GM18517 (cell line): ENCODE measurements at regions not wholly inside any gene's neighbourhood (a gene's known extent, or its start where the extent isn't known, plus 50 kb on each side); places are given as distances from the start of the nearest gene placed in this dataset.
"Not testable (repeated sequence)": the region's sequence is repeated elsewhere in the genome, so short reads cannot be mapped to it uniquely, and the experiment has no call there.

Experiments used
- ATAC-seq: cut with Tn5 transposase; IDR thresholded peaks from one replicate; pipeline ENCODE4 v1.9.1; 2021; ENCODE audit warnings: mild to moderate bottlenecking, moderate library complexity; ENCODE audit not compliant: unreplicated experiment

- no peak for ATAC-seq
These were observed 86.2 kb downstream of the PSAT1 start for GRCh38 chr9:78383130-78383529.

DNA sequence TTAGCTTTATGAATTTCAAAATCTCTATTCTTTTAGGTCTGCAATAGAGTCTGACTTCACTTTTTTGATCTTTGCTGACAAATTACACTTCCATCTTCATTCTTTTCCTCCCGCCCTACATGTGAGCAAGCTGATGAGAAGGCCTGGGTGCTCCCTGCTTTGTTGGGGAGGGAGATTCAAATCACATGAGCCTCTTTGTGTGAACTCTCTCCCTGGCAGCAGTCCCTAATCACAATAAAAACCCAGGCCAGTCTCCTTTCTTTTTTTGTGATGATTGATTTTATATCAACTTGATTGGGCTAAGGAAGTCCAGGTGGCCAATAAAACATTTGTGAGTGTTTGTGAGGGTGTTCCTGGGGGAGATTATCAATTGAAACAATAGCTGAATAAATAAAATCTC lies 89.4 kb downstream of the PSAT1 start:
- no peak for ATAC-seq

DNA sequence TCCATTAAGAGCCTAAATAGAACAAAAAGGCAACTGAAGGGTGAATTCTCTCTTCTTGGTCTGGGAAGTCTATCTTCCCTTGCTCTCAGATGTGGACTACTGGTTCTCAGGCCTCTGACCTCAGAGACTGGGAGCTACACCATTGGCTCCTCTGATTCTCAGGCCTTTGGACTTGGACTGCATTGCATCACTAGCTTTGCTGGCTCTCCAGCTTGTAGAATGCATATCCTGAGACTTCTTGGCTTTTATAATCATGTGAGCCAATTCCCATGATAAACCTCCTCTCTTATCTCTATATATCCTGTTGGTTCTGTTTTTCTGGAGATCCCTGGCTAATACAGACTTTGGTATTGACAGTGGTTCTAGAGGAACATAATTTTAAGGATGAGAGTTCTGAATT lies 89.8 kb downstream of the PSAT1 start:
- no peak for ATAC-seq

DNA sequence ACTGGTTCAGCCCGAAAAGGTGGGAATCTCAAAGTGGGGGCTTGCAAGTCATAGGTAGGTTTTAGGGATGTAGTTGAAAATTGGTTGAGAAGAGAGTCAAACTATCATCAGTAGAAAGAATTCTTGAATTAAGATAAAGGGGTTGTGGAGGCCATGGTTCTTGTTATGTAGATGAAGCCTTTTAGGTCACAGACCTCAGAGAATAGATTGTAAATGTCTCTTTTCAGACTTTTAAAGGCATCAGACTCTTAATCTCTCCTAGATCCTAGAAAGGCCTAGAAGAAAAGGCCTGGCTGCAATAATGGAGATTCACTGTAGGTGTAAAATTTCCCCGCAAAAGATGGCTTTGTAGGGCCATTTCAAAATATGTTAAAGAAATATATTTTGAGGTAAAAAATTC lies 96.4 kb downstream of the PSAT1 start:
- no peak for ATAC-seq

DNA sequence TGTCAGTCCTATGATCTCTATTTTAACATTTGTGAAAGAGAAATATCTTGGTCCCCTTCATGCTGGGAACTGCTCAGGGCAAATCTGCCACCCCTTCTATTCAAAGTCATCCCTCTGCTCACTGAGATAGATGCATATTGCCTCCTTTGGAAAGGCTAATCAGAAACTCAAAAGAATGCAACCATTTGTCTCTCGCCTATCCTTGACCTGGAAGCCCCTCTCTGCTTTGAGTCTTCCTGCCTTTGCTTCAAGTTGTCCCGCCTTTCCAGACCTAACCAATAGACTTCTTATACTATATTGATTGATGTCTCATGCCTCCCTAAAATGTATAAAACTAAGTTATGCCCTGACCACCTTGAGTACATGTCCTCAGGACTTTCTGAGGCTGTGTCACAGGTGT lies 97.0 kb downstream of the PSAT1 start:
- no peak for ATAC-seq

DNA sequence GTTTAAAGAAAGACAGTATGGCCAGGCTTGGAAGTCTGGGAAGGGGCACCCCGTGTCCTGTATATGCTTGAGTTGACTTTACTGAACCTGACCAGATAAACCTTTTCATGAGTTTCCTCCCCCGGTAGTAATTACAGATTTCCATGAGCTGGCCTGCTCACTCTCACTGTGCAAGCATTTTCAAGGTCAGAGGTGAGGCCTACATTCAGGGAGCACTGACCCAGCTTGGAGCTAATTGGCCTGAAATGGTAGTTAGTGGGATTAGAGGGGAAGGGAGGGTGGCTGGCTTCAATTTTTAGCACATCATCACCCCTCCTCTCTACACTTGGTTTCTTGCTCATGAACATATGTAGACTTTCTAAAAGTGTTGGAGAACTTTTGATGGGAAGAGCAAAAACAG lies 99.2 kb downstream of the PSAT1 start:
- ATAC-seq = no peak

DNA sequence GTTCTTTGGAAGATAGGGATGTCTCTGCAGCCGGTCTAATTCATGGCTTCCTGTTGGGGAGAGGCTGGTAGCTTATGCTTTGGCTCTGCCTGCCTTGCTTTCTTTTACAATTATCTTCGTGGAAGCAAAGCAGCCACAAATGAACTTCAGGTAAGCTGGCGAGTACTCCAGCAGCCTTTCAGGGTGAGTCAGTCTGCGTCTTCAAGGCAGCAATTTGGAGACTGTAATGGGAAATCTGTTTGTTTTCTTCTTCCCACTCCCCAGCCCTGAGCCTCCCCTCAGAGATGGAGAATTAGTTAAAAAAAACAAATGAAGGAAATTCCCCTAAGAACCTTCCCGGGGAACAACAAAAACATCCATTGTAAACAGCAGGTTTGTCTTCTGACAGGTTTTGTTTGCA lies 100.1 kb downstream of the PSAT1 start:
- ATAC-seq = no peak

- no peak for ATAC-seq
These were observed 100.5 kb downstream of the PSAT1 start for GRCh38 chr9:78397454-78397853.

DNA sequence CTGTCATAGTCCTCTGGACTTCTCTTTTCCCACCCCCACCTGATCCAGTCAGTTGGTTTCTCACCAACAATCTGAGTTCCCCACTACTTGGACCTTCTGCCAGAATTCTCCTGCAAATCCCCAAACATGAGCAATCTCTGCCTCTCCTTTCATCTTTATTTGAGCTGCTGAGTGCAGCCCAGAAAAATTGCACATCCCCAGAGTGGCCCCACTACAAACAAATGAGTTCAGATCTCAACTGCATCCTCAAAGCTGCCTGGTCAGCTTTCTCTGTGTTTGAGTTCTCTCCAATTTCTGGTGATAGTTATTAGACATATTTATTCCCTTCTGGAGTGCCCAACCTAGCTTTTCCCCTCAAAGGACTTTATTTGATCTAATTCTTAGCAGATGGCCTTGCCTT lies 102.2 kb downstream of the PSAT1 start:
- ATAC-seq = no peak

DNA sequence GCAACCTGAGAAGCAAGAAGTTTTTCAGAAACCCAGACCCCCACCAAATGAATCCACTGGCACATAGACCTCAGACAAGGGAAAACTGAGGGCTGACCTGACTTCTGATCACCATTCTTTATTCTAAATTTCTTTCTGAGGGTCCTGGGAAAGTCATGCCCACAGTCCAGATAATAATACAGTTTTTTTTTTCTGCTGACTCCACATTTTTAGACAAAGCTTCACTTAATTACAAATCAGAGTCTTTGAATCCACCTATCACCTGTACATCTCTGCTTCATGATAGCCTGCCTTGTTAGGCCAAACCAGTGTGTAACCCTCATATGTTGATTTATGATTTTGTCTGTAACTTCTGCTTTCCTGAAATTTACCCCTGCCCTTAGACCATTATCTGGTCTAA lies 103.6 kb downstream of the PSAT1 start:
- ATAC-seq = no peak

DNA sequence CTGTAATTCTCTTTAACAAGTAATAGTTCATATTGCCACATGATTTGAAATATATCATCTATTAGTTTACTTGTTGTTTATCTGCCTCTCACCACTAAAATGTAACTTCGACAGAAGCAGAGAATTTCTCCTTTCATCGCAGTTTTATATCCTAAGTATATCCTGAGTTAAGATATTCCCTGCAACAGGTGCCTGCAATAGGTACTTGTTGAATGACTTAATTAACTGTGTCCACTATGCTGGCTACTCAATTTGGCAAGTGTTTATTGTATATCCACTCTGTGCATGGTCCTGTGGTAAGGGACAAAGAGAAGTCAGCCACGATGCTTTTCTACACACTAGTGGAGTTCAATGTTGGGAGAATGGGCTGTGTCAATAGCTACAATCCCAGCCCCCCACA lies 108.5 kb downstream of the PSAT1 start:
- no peak for ATAC-seq

DNA sequence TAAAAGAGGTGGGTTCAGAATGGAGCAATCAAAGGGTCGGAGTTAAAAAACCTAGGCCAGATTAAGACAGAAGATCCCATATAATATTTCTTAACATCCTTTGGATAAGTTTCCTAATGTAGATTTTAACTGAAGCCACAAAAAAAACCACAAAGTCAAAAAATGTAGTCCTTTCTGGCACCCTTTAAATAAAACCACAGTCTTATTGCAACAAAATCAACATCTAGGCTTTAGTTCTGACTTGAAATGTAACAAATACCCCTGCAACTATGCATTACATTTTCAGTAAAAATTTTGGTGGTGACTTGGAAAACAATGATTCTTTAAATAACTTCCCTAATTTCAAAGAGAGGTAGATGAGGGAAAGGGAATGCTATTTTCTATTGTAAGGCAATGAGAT lies 109.2 kb downstream of the PSAT1 start:
- no peak for ATAC-seq

- no peak for ATAC-seq
These were observed 110.0 kb downstream of the PSAT1 start for GRCh38 chr9:78406933-78407332.

GRCh38 chr9:78407636-78408312 lies 110.8 kb downstream of the PSAT1 start:
- no peak for ATAC-seq

- ATAC-seq = no peak
These were observed 111.5 kb downstream of the PSAT1 start for GRCh38 chr9:78408388-78408787.

- not testable (repeated sequence) for ATAC-seq
These were observed 113.1 kb downstream of the PSAT1 start for GRCh38 chr9:78409928-78410510.

GRCh38 chr9:78422309-78422708 lies 125.4 kb downstream of the PSAT1 start:
- no peak for ATAC-seq

DNA sequence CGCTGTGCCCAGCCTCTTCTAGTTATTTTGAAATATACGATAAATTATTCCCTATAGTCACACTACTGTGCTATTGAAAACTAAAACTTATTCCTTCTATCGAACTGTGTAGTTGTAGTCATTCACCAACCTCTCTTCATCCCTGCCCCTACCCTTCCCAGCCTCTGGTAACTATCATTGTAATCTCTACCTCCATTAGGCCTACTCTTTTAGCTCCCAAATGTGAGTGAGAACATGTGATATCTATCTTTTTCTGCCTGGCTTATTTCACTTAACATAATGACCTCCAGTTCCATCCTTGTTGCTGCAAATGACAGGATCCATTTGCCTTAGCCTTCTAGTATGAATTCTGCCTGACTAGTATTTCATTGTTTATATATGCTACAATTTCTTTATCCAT lies 127.4 kb downstream of the PSAT1 start:
- no peak for ATAC-seq

- ATAC-seq = no peak
These were observed 131.7 kb downstream of the PSAT1 start for GRCh38 chr9:78428640-78429039.

- no peak for ATAC-seq
These were observed 133.5 kb downstream of the PSAT1 start for GRCh38 chr9:78430387-78430786.

GRCh38 chr9:78431039-78431438 lies 134.1 kb downstream of the PSAT1 start:
- ATAC-seq = not testable (repeated sequence)

DNA sequence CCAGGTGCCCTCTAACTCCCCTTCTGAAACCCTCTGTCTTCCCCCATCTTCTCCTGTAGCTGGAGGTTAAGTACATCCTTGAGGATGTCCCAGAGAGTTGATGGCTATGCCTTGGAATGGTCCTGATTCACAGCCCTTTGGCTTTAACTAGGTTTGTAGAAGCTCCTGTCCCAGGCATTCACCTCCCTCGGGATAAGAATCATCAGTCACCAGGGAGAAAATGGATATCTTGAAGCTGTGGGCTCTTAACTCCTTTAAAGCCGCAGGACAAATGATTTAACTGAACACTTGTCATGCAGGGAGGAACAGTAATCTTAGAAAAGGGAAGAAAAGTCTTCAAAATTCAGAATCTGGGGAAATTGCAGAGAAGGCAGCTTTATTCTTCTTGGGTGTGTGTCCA lies 139.9 kb downstream of the PSAT1 start:
- ATAC-seq = no peak

DNA sequence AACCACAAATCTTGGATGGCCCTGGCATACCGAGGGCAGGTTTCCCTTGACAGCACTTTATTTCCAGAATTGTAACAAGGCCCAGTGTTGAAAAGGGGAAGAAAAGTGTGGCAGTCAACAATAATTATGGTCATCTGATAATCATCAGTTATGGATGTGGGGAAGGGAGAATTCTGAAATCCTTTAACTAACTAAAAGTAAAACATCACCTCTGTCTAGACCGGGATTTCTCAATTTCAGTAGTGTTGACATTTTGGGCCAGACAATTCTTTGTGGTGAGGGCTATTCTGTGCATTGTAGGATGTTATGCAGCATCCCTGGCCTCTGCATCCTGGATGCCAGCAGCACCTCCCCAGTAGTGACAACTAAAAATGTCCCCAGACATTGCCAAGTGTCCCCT lies 140.4 kb downstream of the PSAT1 start:
- no peak for ATAC-seq
